ENCODE measurements at regions not wholly inside any gene's neighbourhood (a gene's known extent, or its start where the extent isn't known, plus 50 kb on each side); places are given as distances from the start of the nearest gene placed in this dataset.
"Not testable (repeated sequence)": the region's sequence is repeated elsewhere in the genome, so short reads cannot be mapped to it uniquely, and the experiment has no call there.

- not testable (repeated sequence) for TF ChIP-seq CTCF, POLR2A (IDR thresholded peaks at IDR 0.05)
These were observed 65.1 kb upstream of the MAGEC2 start for GRCh38 chrX:142270166-142270565.
